ENCODE measurements at regions not wholly inside any gene's neighbourhood (a gene's known extent, or its start where the extent isn't known, plus 50 kb on each side); places are given as distances from the start of the nearest gene placed in this dataset.

DNA sequence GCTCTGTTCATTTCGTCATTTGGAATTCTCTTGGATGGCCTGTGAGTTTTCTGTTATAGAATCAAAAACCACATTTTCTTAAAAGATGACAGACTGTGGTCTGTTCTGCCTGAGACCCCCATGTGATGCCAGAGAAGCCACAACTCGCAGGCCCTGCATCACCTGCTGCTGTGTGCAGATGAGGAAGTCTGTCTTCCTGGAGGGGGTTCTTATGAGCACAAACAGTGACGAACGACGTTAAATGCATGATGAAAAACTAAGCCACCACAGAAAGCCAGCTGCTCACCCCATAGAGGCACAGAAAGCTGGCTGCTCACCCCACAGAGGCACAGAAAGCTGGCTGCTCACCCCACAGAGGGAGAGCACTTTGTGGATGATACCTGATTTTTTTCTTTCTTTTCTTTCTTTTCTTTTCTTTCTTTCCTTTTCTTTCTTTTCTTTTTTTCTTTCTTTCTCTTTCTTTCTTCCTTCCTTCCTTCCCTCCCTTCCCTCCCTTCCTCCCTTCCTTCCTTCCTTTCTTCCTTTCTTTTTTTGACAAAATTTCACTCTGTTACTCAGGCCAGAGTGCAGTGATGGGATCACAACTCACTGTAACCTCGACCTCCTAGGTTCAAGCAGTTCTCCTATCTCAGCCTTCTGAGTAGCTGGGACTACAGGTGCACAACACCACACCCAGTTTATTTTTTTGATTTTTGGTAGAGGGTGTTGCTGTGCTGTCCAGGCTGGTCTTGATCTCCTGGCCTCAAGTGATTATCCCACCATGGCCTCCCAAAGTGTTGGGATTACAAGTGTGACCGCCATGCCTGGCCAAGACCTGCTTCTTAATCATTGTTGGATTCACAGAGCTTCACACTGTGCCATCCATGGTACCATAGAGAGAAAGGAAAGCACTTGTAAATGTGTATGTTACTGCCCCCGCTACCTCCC is 1191.4 kb downstream of the UQCRFS1 start:
- no peaks in the 10 kb centered on the region for H3K36me3 Mint-ChIP-seq (ENCODE audit: low read depth)
- DNase-seq (ENCODE audit: low read depth, low spot score), result no peak
- peaks cover 6% of the 10 kb centered on the region for H3K27me3 Mint-ChIP-seq (ENCODE audit: low read depth)
- TF ChIP-seq CTCF (conservative IDR thresholded peaks at IDR 0.05), result no peak
- H3K27ac Mint-ChIP-seq (ENCODE audit: unreplicated experiment), result no peak overlapping the region
- no peaks in the 10 kb centered on the region for H3K4me1 Mint-ChIP-seq
- no peak overlapping the region for H3K4me3 Mint-ChIP-seq
- H3K9me3 Mint-ChIP-seq, result no peaks in the 10 kb centered on the region

DNA sequence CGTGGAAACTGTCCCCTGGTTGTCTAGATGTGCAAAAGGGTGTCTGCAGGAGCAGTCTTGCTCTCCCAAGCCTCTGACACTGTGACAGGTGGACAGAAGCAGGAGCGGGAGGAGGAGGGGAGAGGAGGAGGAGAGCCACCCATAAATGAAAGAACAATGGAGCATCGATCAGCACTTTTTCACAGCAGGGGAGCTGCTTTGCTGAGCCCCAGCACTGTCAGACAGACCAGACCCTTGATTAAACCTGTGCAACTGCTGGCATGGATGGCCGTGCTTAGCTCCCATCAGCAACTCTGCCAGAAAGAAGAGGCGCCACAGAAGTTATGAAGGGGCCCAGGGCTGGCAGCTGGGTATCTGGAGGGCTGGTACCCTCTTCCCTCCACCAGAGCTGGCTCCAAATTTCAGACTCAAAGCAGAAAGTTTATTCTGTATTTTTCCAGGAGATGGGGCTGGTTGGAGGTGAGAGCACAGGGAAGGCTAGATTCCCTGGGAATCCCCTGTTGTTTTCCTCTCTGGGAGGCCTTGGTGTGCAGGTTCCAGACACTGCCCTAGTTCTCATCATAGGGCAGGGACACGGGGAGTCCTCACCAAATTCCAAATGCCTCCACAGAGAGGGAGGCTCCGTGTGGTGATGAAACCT is 1192.2 kb downstream of the UQCRFS1 start:
- no peak for TF ChIP-seq CTCF (conservative IDR thresholded peaks at IDR 0.05)
- Mint-ChIP-seq H3K4me1 (no peaks in the 10 kb centered on the region), H3K9me3 (no peaks in the 10 kb centered on the region), H3K27ac (ENCODE audit: unreplicated experiment) (no peak overlapping the region), H3K4me3 (no peak overlapping the region), H3K36me3 (ENCODE audit: low read depth) (no peaks in the 10 kb centered on the region), H3K27me3 (ENCODE audit: low read depth) (peaks cover 6% of the 10 kb centered on the region)
- no peak for DNase-seq (ENCODE audit: low read depth, low spot score)

DNA sequence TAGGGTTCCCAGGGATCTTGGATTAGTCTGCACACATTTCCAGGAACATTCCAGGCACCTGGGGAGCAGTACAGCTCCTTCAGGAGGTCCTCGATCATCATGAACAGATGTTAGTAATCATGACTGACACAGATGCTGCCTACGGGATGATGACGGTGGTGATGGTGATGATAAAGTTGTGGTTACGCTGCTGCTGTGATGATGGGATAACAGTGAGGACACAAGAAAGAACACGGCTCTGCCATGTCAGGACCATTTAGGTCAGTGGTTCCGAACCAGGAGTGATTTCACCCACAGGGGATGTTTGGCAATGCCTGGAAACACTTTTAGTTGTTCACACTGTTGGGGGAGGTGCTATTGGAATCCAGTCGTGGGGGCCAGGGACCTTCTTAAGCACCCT is 1193.0 kb downstream of the UQCRFS1 start:
- DNase-seq (ENCODE audit: low read depth, low spot score), result no peak
- Mint-ChIP-seq H3K4me1 (no peaks in the 10 kb centered on the region), H3K36me3 (ENCODE audit: low read depth) (no peaks in the 10 kb centered on the region), H3K27ac (ENCODE audit: unreplicated experiment) (no peak overlapping the region), H3K27me3 (ENCODE audit: low read depth) (peaks cover 6% of the 10 kb centered on the region), H3K9me3 (no peaks in the 10 kb centered on the region), H3K4me3 (no peak overlapping the region)
- TF ChIP-seq CTCF (conservative IDR thresholded peaks at IDR 0.05), result no peak

DNA sequence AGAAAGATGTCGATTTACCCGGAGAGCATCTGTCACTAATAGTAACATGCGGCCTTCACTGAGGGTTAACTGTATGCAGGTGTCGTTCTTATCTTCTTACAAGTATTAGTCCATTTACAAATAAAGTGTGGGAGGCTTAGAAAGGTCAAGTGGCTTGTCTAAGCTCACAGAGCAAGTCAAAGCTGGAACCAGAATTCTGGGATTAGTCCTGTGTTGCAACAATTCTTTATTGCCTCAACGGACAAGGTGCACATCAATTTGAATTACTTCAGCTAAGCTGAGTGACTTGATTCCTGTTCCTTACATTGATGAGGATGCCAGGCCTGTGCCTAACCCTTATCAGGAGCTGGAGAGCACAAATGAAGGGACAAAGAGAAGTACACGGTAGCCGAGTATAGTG is 1193.6 kb downstream of the UQCRFS1 start:
- TF ChIP-seq CTCF (conservative IDR thresholded peaks at IDR 0.05), result no peak
- H3K4me3 Mint-ChIP-seq, result no peak overlapping the region
- no peaks in the 10 kb centered on the region for H3K4me1 Mint-ChIP-seq
- no peaks in the 10 kb centered on the region for H3K9me3 Mint-ChIP-seq
- H3K27me3 Mint-ChIP-seq (ENCODE audit: low read depth), result peaks cover 6% of the 10 kb centered on the region
- no peak overlapping the region for H3K27ac Mint-ChIP-seq (ENCODE audit: unreplicated experiment)
- DNase-seq (ENCODE audit: low read depth, low spot score), result no peak
- H3K36me3 Mint-ChIP-seq (ENCODE audit: low read depth), result no peaks in the 10 kb centered on the region

DNA sequence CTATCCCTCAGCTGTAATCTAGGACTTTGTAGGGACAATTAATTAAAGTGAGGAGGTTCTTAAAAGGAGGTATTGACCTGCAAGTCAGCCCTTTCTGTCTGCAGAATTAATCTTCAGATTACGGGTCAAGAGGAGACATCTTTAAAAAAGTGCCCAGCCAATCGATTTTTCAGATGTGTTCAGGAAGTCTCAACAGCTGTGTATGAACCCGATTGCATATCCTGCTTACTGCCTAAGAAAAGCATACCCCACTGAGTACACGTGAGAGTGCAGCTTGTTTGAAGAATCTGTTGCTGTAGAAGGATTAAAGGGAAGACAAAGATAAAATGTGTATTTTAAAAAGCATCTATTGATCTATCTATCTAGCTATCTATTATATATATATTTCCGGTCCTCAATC is 1194.5 kb downstream of the UQCRFS1 start:
- DNase-seq (ENCODE audit: low read depth, low spot score), result no peak
- Mint-ChIP-seq H3K4me1 (no peaks in the 10 kb centered on the region), H3K36me3 (ENCODE audit: low read depth) (no peaks in the 10 kb centered on the region), H3K27me3 (ENCODE audit: low read depth) (peaks cover 6% of the 10 kb centered on the region), H3K27ac (ENCODE audit: unreplicated experiment) (no peak overlapping the region), H3K9me3 (no peaks in the 10 kb centered on the region), H3K4me3 (no peak overlapping the region)
- TF ChIP-seq CTCF (conservative IDR thresholded peaks at IDR 0.05), result no peak
